ENCODE measurements at regions not wholly inside any gene's neighbourhood (a gene's known extent, or its start where the extent isn't known, plus 50 kb on each side); places are given as distances from the start of the nearest gene placed in this dataset.

DNA sequence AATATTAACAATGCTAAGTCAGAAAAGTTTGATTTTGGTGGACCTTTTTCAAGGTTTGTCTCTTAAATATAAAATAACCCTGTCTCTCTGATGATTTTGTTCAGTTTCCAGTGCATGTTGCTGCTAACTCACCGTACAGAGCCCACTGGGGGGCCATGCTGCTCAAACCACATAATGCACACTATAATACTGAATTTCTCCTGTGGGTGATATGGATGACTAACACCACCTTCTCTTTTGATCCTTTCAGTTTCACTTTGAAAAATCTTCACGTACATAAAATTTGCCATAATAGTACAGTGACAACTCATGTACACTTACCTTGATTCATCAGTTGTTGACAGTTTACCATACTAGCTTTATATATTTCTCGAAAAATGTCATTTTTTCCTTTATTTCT lies 506.6 kb upstream of the MAN1A1 start:
- Histone ChIP-seq H3K4me2 (ENCODE audit: insufficient read depth, low read length) (no peak overlapping the region), H3K9ac (ENCODE audit: insufficient read depth in 1 of 2, low read depth in 2 of 2, low read length in 2 of 2) (no peak overlapping the region), H3K9me3 (replicated peaks; ENCODE audit: control insufficient read depth, insufficient read depth, low read depth, low read length) (no peaks in the 10 kb centered on the region), H3K4me3 (no peak overlapping the region), H3K36me3 (ENCODE audit: control insufficient read depth, insufficient read depth, low read length) (no peaks in the 10 kb centered on the region), H3K4me1 (replicated peaks in 1 of 2; ENCODE audit: control insufficient read depth in 2 of 2, insufficient read depth in 2 of 2, low read length in 2 of 2) (no peaks in the 10 kb centered on the region), H2AFZ (ENCODE audit: low read depth, low read length) (no peak overlapping the region), H3K79me2 (ENCODE audit: control insufficient read depth, insufficient read depth, low read length) (no peaks in the 10 kb centered on the region), H3K27ac (ENCODE audit: extremely low read depth, low read depth, low read length) (no peak overlapping the region), H3K27me3 (ENCODE audit: control insufficient read depth in 2 of 2, insufficient read depth in 2 of 2, low read length in 2 of 2) (no peaks in the 10 kb centered on the region), H4K20me1 (replicated peaks; ENCODE audit: control insufficient read depth, insufficient read depth, low read length) (no peaks in the 10 kb centered on the region), H3K9me1 (ENCODE audit: control insufficient read depth, insufficient read depth, low read length) (no peaks in the 10 kb centered on the region)
- no peak for FAIRE-seq
- in situ Hi-C loops (cut with MboI): no loop called here
- DNase-seq (ENCODE audit: extremely low read depth in 1 of 4, low spot score in 3 of 4): no peak
- 3% methylated on average over 3 of the region's 3 CpGs for WGBS (ENCODE audit: insufficient coverage, low coverage, missing lambda C conversion rate)
- CTCF ChIA-PET (ENCODE audit: low intra/inter-chr PET ratio): no interaction called here
- POLR2A ChIA-PET: no interaction called here
- peak; percentile 61; the same call in 2 of the 3 replicates for ATAC-seq
- intact Hi-C loops (cut with micrococcal nuclease): no loop called here
- no TSS peak for BruUV-seq (replicated peaks)
- TF ChIP-seq POLR2AphosphoS5 (IDR thresholded peaks at IDR 0.05; ENCODE audit: control insufficient read depth, insufficient read depth, low read depth, low read length) (no peak), KLF10 (CRISPR knock-in tag; IDR thresholded peaks at IDR 0.05) (no peak), HDAC8 (tag; IDR thresholded peaks at IDR 0.05) (no peak), KLF6 (CRISPR knock-in tag; IDR thresholded peaks at IDR 0.05; ENCODE audit: borderline replicate concordance) (no peak), ZFX (CRISPR knock-in tag; IDR thresholded peaks at IDR 0.05) (no peak), YBX1 (IDR thresholded peaks at IDR 0.05) (no peak), NEUROD1 (IDR thresholded peaks at IDR 0.05; ENCODE audit: borderline replicate concordance, low read depth, low read length, partially characterized antibody) (no peak), SNIP1 (IDR thresholded peaks at IDR 0.05; ENCODE audit: low read depth) (no peak), SMARCB1 (IDR thresholded peaks at IDR 0.05; ENCODE audit: insufficient read length, low read depth) (no peak), HEY1 (CRISPR knock-in tag; IDR thresholded peaks at IDR 0.05; ENCODE audit: borderline replicate concordance) (no peak), ETS1 (conservative IDR thresholded peaks at IDR 0.05; ENCODE audit: control insufficient read depth, low read depth, low read length) (no peak), EP300 (IDR thresholded peaks at IDR 0.05; ENCODE audit: low read length) (no peak)
- TF ChIP-seq, protein P1, sequence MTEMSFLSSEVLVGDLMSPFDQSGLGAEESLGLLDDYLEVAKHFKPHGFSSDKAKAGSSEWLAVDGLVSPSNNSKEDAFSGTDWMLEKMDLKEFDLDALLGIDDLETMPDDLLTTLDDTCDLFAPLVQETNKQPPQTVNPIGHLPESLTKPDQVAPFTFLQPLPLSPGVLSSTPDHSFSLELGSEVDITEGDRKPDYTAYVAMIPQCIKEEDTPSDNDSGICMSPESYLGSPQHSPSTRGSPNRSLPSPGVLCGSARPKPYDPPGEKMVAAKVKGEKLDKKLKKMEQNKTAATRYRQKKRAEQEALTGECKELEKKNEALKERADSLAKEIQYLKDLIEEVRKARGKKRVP (CRISPR knock-in tag; IDR thresholded peaks at IDR 0.05): no peak
- TF ChIP-seq, protein P2, sequence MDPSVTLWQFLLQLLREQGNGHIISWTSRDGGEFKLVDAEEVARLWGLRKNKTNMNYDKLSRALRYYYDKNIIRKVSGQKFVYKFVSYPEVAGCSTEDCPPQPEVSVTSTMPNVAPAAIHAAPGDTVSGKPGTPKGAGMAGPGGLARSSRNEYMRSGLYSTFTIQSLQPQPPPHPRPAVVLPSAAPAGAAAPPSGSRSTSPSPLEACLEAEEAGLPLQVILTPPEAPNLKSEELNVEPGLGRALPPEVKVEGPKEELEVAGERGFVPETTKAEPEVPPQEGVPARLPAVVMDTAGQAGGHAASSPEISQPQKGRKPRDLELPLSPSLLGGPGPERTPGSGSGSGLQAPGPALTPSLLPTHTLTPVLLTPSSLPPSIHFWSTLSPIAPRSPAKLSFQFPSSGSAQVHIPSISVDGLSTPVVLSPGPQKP (CRISPR knock-in tag; IDR thresholded peaks at IDR 0.05): no peak
